Sigmoid colon (tissue), 4 donors: ENCODE measurements at regions not wholly inside any gene's neighbourhood (a gene's known extent, or its start where the extent isn't known, plus 50 kb on each side); places are given as distances from the start of the nearest gene placed in this dataset.

Experiments
- EP300 ChIP-seq, 4 donors: sonication (generic); formaldehyde crosslinking; IDR thresholded peaks; one replicate each; pipeline ENCODE4 v1.6.1; 2017; ENCODE audit warnings: antibody characterized with exemption in 4 of 4
- POLR2A ChIP-seq, 2 donors: fragments of 450-650 bp; IDR thresholded peaks; one replicate each; pipeline ENCODE4 v1.6.1; 2016; ENCODE audit warnings: antibody characterized with exemption in 2 of 2, mild to moderate bottlenecking in 2 of 2, moderate library complexity in 2 of 2
- POLR2AphosphoS5 ChIP-seq, 4 donors: sonication (generic); formaldehyde crosslinking; IDR thresholded peaks; one replicate each; pipeline ENCODE4 v1.6.1; 2017; ENCODE audit warnings: antibody characterized with exemption in 4 of 4
- TF ChIP-seq, protein P1 (sequence below), 4 experiments: fragments of 450-650 bp in 3 of 4; fragments of 200-600 bp in 1 of 4; IDR thresholded peaks; one replicate each; pipeline ENCODE4 v1.5.1; 2016 to 2019; ENCODE audit warnings: antibody characterized with exemption in 4 of 4, mild to moderate bottlenecking in 3 of 4, moderate library complexity in 2 of 4

DNA sequence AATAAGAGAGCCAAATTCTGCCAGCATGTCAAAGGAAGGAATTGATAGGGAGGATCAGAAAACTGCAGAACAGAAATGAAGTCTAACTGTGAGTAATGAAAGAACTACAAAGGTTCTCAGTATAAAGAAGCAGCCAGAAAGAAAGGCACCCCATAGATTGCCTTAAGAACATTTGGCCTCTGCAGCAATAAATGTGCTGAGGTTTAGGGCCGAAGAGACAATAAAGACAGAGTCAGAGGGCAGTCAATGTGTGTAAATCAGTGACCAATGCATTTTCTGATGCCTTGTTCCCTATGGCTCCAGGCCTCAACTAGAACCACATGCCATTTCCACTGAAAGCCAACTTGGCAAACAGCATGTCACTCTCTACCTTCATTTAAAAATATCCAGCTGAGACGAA is 281.0 kb downstream of the HINT1 start:
- TF ChIP-seq, protein P1, sequence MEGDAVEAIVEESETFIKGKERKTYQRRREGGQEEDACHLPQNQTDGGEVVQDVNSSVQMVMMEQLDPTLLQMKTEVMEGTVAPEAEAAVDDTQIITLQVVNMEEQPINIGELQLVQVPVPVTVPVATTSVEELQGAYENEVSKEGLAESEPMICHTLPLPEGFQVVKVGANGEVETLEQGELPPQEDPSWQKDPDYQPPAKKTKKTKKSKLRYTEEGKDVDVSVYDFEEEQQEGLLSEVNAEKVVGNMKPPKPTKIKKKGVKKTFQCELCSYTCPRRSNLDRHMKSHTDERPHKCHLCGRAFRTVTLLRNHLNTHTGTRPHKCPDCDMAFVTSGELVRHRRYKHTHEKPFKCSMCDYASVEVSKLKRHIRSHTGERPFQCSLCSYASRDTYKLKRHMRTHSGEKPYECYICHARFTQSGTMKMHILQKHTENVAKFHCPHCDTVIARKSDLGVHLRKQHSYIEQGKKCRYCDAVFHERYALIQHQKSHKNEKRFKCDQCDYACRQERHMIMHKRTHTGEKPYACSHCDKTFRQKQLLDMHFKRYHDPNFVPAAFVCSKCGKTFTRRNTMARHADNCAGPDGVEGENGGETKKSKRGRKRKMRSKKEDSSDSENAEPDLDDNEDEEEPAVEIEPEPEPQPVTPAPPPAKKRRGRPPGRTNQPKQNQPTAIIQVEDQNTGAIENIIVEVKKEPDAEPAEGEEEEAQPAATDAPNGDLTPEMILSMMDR (IDR thresholded peaks at IDR 0.05): no peak
- TF ChIP-seq POLR2AphosphoS5 (IDR thresholded peaks at IDR 0.05) (no peak), POLR2A (IDR thresholded peaks at IDR 0.05) (no peak), EP300 (IDR thresholded peaks at IDR 0.05) (no peak)
